ENCODE measurements at regions not wholly inside any gene's neighbourhood (a gene's known extent, or its start where the extent isn't known, plus 50 kb on each side); places are given as distances from the start of the nearest gene placed in this dataset.

- Histone ChIP-seq H3K9ac (ENCODE audit: insufficient read depth, low read length, poor library complexity, severe bottlenecking) (no peak overlapping the region), H4K20me1 (ENCODE audit: insufficient read depth, low read length) (no peaks in the 10 kb centered on the region), H3K4me1 (ENCODE audit: control insufficient read depth in 1 of 2, insufficient read depth in 2 of 2, low read length in 2 of 2) (no peaks in the 10 kb centered on the region), H3K79me2 (ENCODE audit: insufficient read depth, low read length) (no peaks in the 10 kb centered on the region), H3K4me2 (replicated peaks; ENCODE audit: extremely low read depth, low read length, poor library complexity, severe bottlenecking) (no peak overlapping the region), H3K36me3 (replicated peaks in 1 of 2; ENCODE audit: control insufficient read depth in 1 of 2, insufficient read depth in 2 of 2, low read length in 2 of 2) (no peaks in the 10 kb centered on the region), H3K4me3 (replicated peaks in 1 of 3; ENCODE audit: low read depth in 2 of 3, low read length in 3 of 3) (no peak overlapping the region), H3K27me3 (ENCODE audit: control insufficient read depth in 2 of 2, insufficient read depth in 2 of 2, low read length in 2 of 2) (no peaks in the 10 kb centered on the region), H3K9me3 (replicated peaks in 1 of 2; ENCODE audit: control insufficient read depth in 1 of 2, insufficient read depth in 1 of 2, low read length in 2 of 2) (no peaks in the 10 kb centered on the region), H3K27ac (ENCODE audit: low read depth in 1 of 2, low read length in 2 of 2) (no peak overlapping the region), H2AFZ (ENCODE audit: insufficient read depth, low read depth, low read length, poor library complexity, severe bottlenecking) (no peak overlapping the region)
- no peak for DNase-seq
- Mint-ChIP-seq H3K4me1 (no peaks in the 10 kb centered on the region), H3K36me3 (no peaks in the 10 kb centered on the region), H3K4me3 (no peak overlapping the region), H3K27ac (no peak overlapping the region), H3K9me3 (peaks cover 0 to 5% (median 3%) of the 10 kb centered on the region in 7 donors), H3K27me3 (ENCODE audit: low read depth in 3 of 3) (no peaks in the 10 kb centered on the region)
- no peak for TF ChIP-seq CTCF (IDR thresholded peaks at IDR 0.05)
- no CpG with 5 or more reads among the region's 4 CpGs for WGBS (ENCODE audit: insufficient coverage)
- intact Hi-C loops (cut with micrococcal nuclease): no loop called here
Measured at GRCh38 chr1:80624682-80625081, 1176.1 kb upstream of the ADGRL2 start.

GRCh38 chr1:80607064-80607463 is 1193.7 kb upstream of the ADGRL2 start:
- no peak for DNase-seq
- Mint-ChIP-seq H3K4me1 (no peaks in the 10 kb centered on the region), H3K27ac (no peak overlapping the region), H3K27me3 (ENCODE audit: low read depth in 3 of 3) (peaks cover 0 to 2% (median 0%) of the 10 kb centered on the region in 3 donors), H3K36me3 (no peaks in the 10 kb centered on the region), H3K9me3 (peaks cover 0 to 11% (median 9%) of the 10 kb centered on the region in 7 donors), H3K4me3 (no peak overlapping the region)
- Histone ChIP-seq H2AFZ (ENCODE audit: insufficient read depth, low read depth, low read length, poor library complexity, severe bottlenecking) (no peak overlapping the region), H3K9me3 (replicated peaks in 1 of 2; ENCODE audit: control insufficient read depth in 1 of 2, insufficient read depth in 1 of 2, low read length in 2 of 2) (peaks cover 5 to 12% of the 10 kb centered on the region in 2 donors), H4K20me1 (ENCODE audit: insufficient read depth, low read length) (no peaks in the 10 kb centered on the region), H3K9ac (ENCODE audit: insufficient read depth, low read length, poor library complexity, severe bottlenecking) (no peak overlapping the region), H3K27ac (ENCODE audit: low read depth in 1 of 2, low read length in 2 of 2) (no peak overlapping the region), H3K79me2 (ENCODE audit: insufficient read depth, low read length) (no peaks in the 10 kb centered on the region), H3K4me3 (replicated peaks in 1 of 3; ENCODE audit: low read depth in 2 of 3, low read length in 3 of 3) (no peak overlapping the region), H3K4me1 (ENCODE audit: control insufficient read depth in 1 of 2, insufficient read depth in 2 of 2, low read length in 2 of 2) (no peaks in the 10 kb centered on the region), H3K36me3 (replicated peaks in 1 of 2; ENCODE audit: control insufficient read depth in 1 of 2, insufficient read depth in 2 of 2, low read length in 2 of 2) (no peaks in the 10 kb centered on the region), H3K4me2 (replicated peaks; ENCODE audit: extremely low read depth, low read length, poor library complexity, severe bottlenecking) (no peak overlapping the region), H3K27me3 (ENCODE audit: control insufficient read depth in 2 of 2, insufficient read depth in 2 of 2, low read length in 2 of 2) (no peaks in the 10 kb centered on the region)
- intact Hi-C loops (cut with micrococcal nuclease): no loop called here
- no peak for TF ChIP-seq CTCF (IDR thresholded peaks at IDR 0.05)
